Natural killer cell (primary cell): ENCODE measurements at regions not wholly inside any gene's neighbourhood (a gene's known extent, or its start where the extent isn't known, plus 50 kb on each side); places are given as distances from the start of the nearest gene placed in this dataset.

ENCODE experiments used
- ATAC-seq, 3 donors: fragments of 150-1000 bp in 2 of 3; fragments of 200-7000 bp in 1 of 3; cut with Tn5 transposase; 1 replicate in 1 of 3; 2 replicates in 2 of 3; pipeline ENCODE4 v1.10.0; 2021; ENCODE audit warnings: mild to moderate bottlenecking in 2 of 3, moderate library complexity in 2 of 3
- DNase-seq, 2 donors: peaks; one replicate each; pipeline versions ENCODE4 v3.0.0 to v3.0.0-alpha.2; 2013 to 2021; ENCODE audit warnings: mixed read lengths in 1 of 2
- H3K27ac ChIP-seq: one replicate; pipeline ENCODE4 v1.5.1; 2013; ENCODE audit warnings: mild to moderate bottlenecking, low read length
- H3K27me3 ChIP-seq: one replicate; pipeline ENCODE4 v1.6.1; 2013; ENCODE audit warnings: low read length; ENCODE audit not compliant: control insufficient read depth, insufficient read depth
- H3K36me3 ChIP-seq: one replicate; pipeline ENCODE4 v1.6.1; 2013; ENCODE audit warnings: low read length; ENCODE audit not compliant: control insufficient read depth, insufficient read depth
- H3K4me1 ChIP-seq: one replicate; pipeline ENCODE4 v1.6.1; 2013; ENCODE audit warnings: low read length; ENCODE audit not compliant: control insufficient read depth, insufficient read depth
- H3K4me3 ChIP-seq: one replicate; pipeline ENCODE4 v1.5.1; 2013; ENCODE audit warnings: low read length
- H3K9me3 ChIP-seq: one replicate; pipeline ENCODE4 v1.6.1; 2013; ENCODE audit warnings: low read length; ENCODE audit not compliant: control insufficient read depth, insufficient read depth
- H3K27ac Mint-ChIP-seq, 2 donors: one replicate each; pipeline ENCODE4 v1.8.0; 2022; ENCODE audit warnings: mild to moderate bottlenecking in 2 of 2, mixed read lengths in 2 of 2, moderate library complexity in 1 of 2
- H3K27me3 Mint-ChIP-seq, 2 donors: one replicate each; pipeline ENCODE4 v1.8.0; 2022; ENCODE audit warnings: low read depth in 2 of 2, mixed read lengths in 2 of 2
- H3K36me3 Mint-ChIP-seq: one replicate; pipeline ENCODE4 v1.8.0; 2022; ENCODE audit warnings: mixed read lengths
- H3K4me1 Mint-ChIP-seq, 2 donors: one replicate each; pipeline ENCODE4 v1.8.0; 2022; ENCODE audit warnings: mixed read lengths in 2 of 2
- H3K4me3 Mint-ChIP-seq: one replicate; pipeline ENCODE4 v1.8.0; 2022; ENCODE audit warnings: mild to moderate bottlenecking, moderate library complexity, mixed read lengths
- H3K9me3 Mint-ChIP-seq, 2 donors: one replicate each; pipeline ENCODE4 v1.8.0; 2022; ENCODE audit warnings: mixed read lengths in 2 of 2
- CTCF ChIP-seq: fragments of 200-600 bp; IDR thresholded peaks from one replicate; pipeline ENCODE4 v1.8.0; 2022; ENCODE audit warnings: antibody characterized with exemption
- WGBS: methylation state at CpG from one replicate; pipeline ENCODE4 v1.1.7; 2013; ENCODE audit warnings: missing lambda C conversion rate; ENCODE audit not compliant: insufficient coverage; 5-methylcytosine and 5-hydroxymethylcytosine counted together
- intact Hi-C: fragments of 100-400 bp; cut with micrococcal nuclease; formaldehyde crosslinking; loops from one replicate; pipeline ENCODE4 v1.14.2; 2022

GRCh38 chr9:108672475-108673190, 183.2 kb downstream of the ACTL7B start:
- Mint-ChIP-seq H3K27me3 (no peaks in the 10 kb centered on the region), H3K36me3 (no peaks in the 10 kb centered on the region), H3K4me1 (no peaks in the 10 kb centered on the region), H3K9me3 (peaks cover 0 to 4% of the 10 kb centered on the region in 2 donors), H3K27ac (no peak overlapping the region), H3K4me3 (no peak overlapping the region)
- Histone ChIP-seq H3K36me3 (no peaks in the 10 kb centered on the region), H3K9me3 (no peaks in the 10 kb centered on the region), H3K4me1 (no peaks in the 10 kb centered on the region), H3K4me3 (no peak overlapping the region), H3K27ac (no peak overlapping the region), H3K27me3 (no peaks in the 10 kb centered on the region)
- TF ChIP-seq CTCF = no peak
- DNase-seq (no peak), ATAC-seq (no peak)
- 88% methylated on average over 7 of the region's 7 CpGs for WGBS
- intact Hi-C loops = no loop called here

GRCh38 chr9:108671794-108672193, 184.0 kb downstream of the ACTL7B start:
- H3K4me1 Mint-ChIP-seq = no peaks in the 10 kb centered on the region
- TF ChIP-seq CTCF = no peak
- no peak overlapping the region for H3K27ac Mint-ChIP-seq
- Histone ChIP-seq H3K9me3 (no peaks in the 10 kb centered on the region), H3K4me1 (no peaks in the 10 kb centered on the region), H3K27ac (no peak overlapping the region), H3K4me3 (no peak overlapping the region), H3K36me3 (no peaks in the 10 kb centered on the region), H3K27me3 (no peaks in the 10 kb centered on the region)
- intact Hi-C loops = no loop called here
- DNase-seq (no peak), ATAC-seq (no peak)
- H3K36me3 Mint-ChIP-seq = no peaks in the 10 kb centered on the region
- peaks cover 0 to 4% of the 10 kb centered on the region in 2 donors for H3K9me3 Mint-ChIP-seq
- H3K27me3 Mint-ChIP-seq = no peaks in the 10 kb centered on the region
- H3K4me3 Mint-ChIP-seq = no peak overlapping the region
- 85% methylated on average over 4 of the region's 4 CpGs for WGBS

GRCh38 chr9:108671176-108671575, 184.6 kb downstream of the ACTL7B start:
- Mint-ChIP-seq H3K27ac (no peak overlapping the region), H3K4me3 (no peak overlapping the region), H3K36me3 (no peaks in the 10 kb centered on the region), H3K27me3 (no peaks in the 10 kb centered on the region), H3K9me3 (peaks cover 0 to 4% of the 10 kb centered on the region in 2 donors), H3K4me1 (no peaks in the 10 kb centered on the region)
- H3K27ac ChIP-seq = no peak overlapping the region
- H3K4me1 ChIP-seq = no peaks in the 10 kb centered on the region
- DNase-seq (no peak), ATAC-seq (no peak)
- H3K36me3 ChIP-seq = no peaks in the 10 kb centered on the region
- intact Hi-C loops = no loop called here
- no peak overlapping the region for H3K4me3 ChIP-seq
- H3K27me3 ChIP-seq = no peaks in the 10 kb centered on the region
- WGBS = 86% methylated on average over 5 of the region's 5 CpGs
- no peak for TF ChIP-seq CTCF
- no peaks in the 10 kb centered on the region for H3K9me3 ChIP-seq

- Histone ChIP-seq H3K27ac (no peak overlapping the region), H3K4me1 (no peaks in the 10 kb centered on the region), H3K36me3 (no peaks in the 10 kb centered on the region), H3K4me3 (no peak overlapping the region), H3K27me3 (no peaks in the 10 kb centered on the region), H3K9me3 (no peaks in the 10 kb centered on the region)
- no peak overlapping the region for H3K27ac Mint-ChIP-seq
- no peak for ATAC-seq
- 40% methylated on average over 3 of the region's 4 CpGs for WGBS
- intact Hi-C loops = no loop called here
- H3K9me3 Mint-ChIP-seq = peaks cover 0 to 2% of the 10 kb centered on the region in 2 donors
- no peaks in the 10 kb centered on the region for H3K4me1 Mint-ChIP-seq
- H3K36me3 Mint-ChIP-seq = no peaks in the 10 kb centered on the region
- H3K4me3 Mint-ChIP-seq = no peak overlapping the region
- no peaks in the 10 kb centered on the region for H3K27me3 Mint-ChIP-seq
- DNase-seq = no peak
- no peak for TF ChIP-seq CTCF
Observed at GRCh38 chr9:108668938-108669335, 186.8 kb downstream of the ACTL7B start.
